ENCODE measurements at regions not wholly inside any gene's neighbourhood (a gene's known extent, or its start where the extent isn't known, plus 50 kb on each side); places are given as distances from the start of the nearest gene placed in this dataset.

GRCh38 chr3:165403666-165404065, 207.5 kb upstream of the SLITRK3 start:
- no peak for DNase-seq (ENCODE audit: extremely low spot score, unreplicated experiment)

GRCh38 chr3:165395188-165395587, 199.0 kb upstream of the SLITRK3 start:
- no peak overlapping the region for H3K4me3 Mint-ChIP-seq
- H3K36me3 Mint-ChIP-seq = no peaks in the 10 kb centered on the region
- H3K27ac Mint-ChIP-seq = no peak overlapping the region
- no peak for TF ChIP-seq CTCF (conservative IDR thresholded peaks at IDR 0.05)
- H3K9me3 Mint-ChIP-seq = no peaks in the 10 kb centered on the region
- no peaks in the 10 kb centered on the region for H3K27me3 Mint-ChIP-seq
- no peak for DNase-seq (ENCODE audit: extremely low spot score, unreplicated experiment)
- H3K4me1 Mint-ChIP-seq (ENCODE audit: unreplicated experiment) = no peaks in the 10 kb centered on the region

More at GRCh38 chr3:165403666-165404065, 207.5 kb upstream of the SLITRK3 start:
- Mint-ChIP-seq H3K4me1 (ENCODE audit: unreplicated experiment) (no peaks in the 10 kb centered on the region), H3K27me3 (no peaks in the 10 kb centered on the region), H3K27ac (no peak overlapping the region), H3K9me3 (no peaks in the 10 kb centered on the region), H3K36me3 (no peaks in the 10 kb centered on the region), H3K4me3 (no peak overlapping the region)
- no peak for TF ChIP-seq CTCF (conservative IDR thresholded peaks at IDR 0.05)

- Mint-ChIP-seq H3K36me3 (no peaks in the 10 kb centered on the region), H3K4me1 (ENCODE audit: unreplicated experiment) (no peaks in the 10 kb centered on the region), H3K9me3 (no peaks in the 10 kb centered on the region), H3K27me3 (no peaks in the 10 kb centered on the region), H3K27ac (no peak overlapping the region), H3K4me3 (no peak overlapping the region)
- no peak for DNase-seq (ENCODE audit: extremely low spot score, unreplicated experiment)
- no peak for TF ChIP-seq CTCF (conservative IDR thresholded peaks at IDR 0.05)
Measured at GRCh38 chr3:165393461-165393860, 197.3 kb upstream of the SLITRK3 start.

GRCh38 chr3:165390166-165390565, 194.0 kb upstream of the SLITRK3 start:
- Mint-ChIP-seq H3K4me3 (no peak overlapping the region), H3K9me3 (no peaks in the 10 kb centered on the region), H3K4me1 (ENCODE audit: unreplicated experiment) (no peaks in the 10 kb centered on the region), H3K27ac (no peak overlapping the region), H3K27me3 (no peaks in the 10 kb centered on the region), H3K36me3 (no peaks in the 10 kb centered on the region)
- DNase-seq (ENCODE audit: extremely low spot score, unreplicated experiment) = no peak
- no peak for TF ChIP-seq CTCF (conservative IDR thresholded peaks at IDR 0.05)

- Mint-ChIP-seq H3K4me3 (no peak overlapping the region), H3K36me3 (no peaks in the 10 kb centered on the region), H3K27me3 (no peaks in the 10 kb centered on the region), H3K4me1 (ENCODE audit: unreplicated experiment) (no peaks in the 10 kb centered on the region), H3K9me3 (no peaks in the 10 kb centered on the region), H3K27ac (no peak overlapping the region)
- no peak for DNase-seq (ENCODE audit: extremely low spot score, unreplicated experiment)
- TF ChIP-seq CTCF (conservative IDR thresholded peaks at IDR 0.05) = no peak
Measured at GRCh38 chr3:165389653-165390052, 193.5 kb upstream of the SLITRK3 start.

- Mint-ChIP-seq H3K36me3 (no peaks in the 10 kb centered on the region), H3K4me1 (ENCODE audit: unreplicated experiment) (no peaks in the 10 kb centered on the region), H3K9me3 (no peaks in the 10 kb centered on the region), H3K4me3 (no peak overlapping the region), H3K27ac (no peak overlapping the region), H3K27me3 (no peaks in the 10 kb centered on the region)
- DNase-seq (ENCODE audit: extremely low spot score, unreplicated experiment) = no peak
- TF ChIP-seq CTCF (conservative IDR thresholded peaks at IDR 0.05) = no peak
Measured at GRCh38 chr3:165389064-165389463, 192.9 kb upstream of the SLITRK3 start.
